ENCODE measurements at regions not wholly inside any gene's neighbourhood (a gene's known extent, or its start where the extent isn't known, plus 50 kb on each side); places are given as distances from the start of the nearest gene placed in this dataset.

- no peak for DNase-seq
- Histone ChIP-seq H3K27ac (ENCODE audit: insufficient read depth in 1 of 2, low read depth in 1 of 2, low read length in 2 of 2, poor library complexity in 1 of 2, severe bottlenecking in 2 of 2) (no peak overlapping the region), H3K4me3 (ENCODE audit: control insufficient read depth in 1 of 7, extremely low read depth in 1 of 7, insufficient read depth in 4 of 7, low read depth in 2 of 7, low read length in 6 of 7) (no peak overlapping the region), H3K4me1 (ENCODE audit: control extremely low read depth in 1 of 4, control insufficient read depth in 4 of 4, insufficient read depth in 4 of 4, low read length in 3 of 4) (no peaks in the 10 kb centered on the region), H3K27me3 (replicated peaks in 2 of 5; ENCODE audit: control insufficient read depth in 4 of 5, insufficient read depth in 5 of 5, low read length in 4 of 5) (peaks cover 0 to 9% (median 0%) of the 10 kb centered on the region in 5 experiments), H3K9me3 (ENCODE audit: control extremely low read depth in 1 of 5, control insufficient read depth in 4 of 5, insufficient read depth in 2 of 5, low read depth in 1 of 5, low read length in 4 of 5) (no peaks in the 10 kb centered on the region), H3K36me3 (ENCODE audit: control insufficient read depth in 4 of 4, insufficient read depth in 4 of 4, low read length in 3 of 4) (no peaks in the 10 kb centered on the region)
- ChIA-PET CTCF (no interaction called here), POLR2A (no interaction called here)
- WGBS (ENCODE audit: insufficient coverage): 100% methylated on average over 3 of the region's 6 CpGs
Measured at GRCh38 chr4:159481936-159482335, 379.1 kb downstream of the RAPGEF2 start.

- H3K36me3 ChIP-seq (ENCODE audit: control insufficient read depth in 4 of 4, insufficient read depth in 4 of 4, low read length in 3 of 4): no peaks in the 10 kb centered on the region
- CTCF ChIA-PET: interaction anchor here (1.0 to 2.0 kb wide), 2 partner anchors 9 to 19 kb away, joined by 5 read pairs; no protein-coding TSS in a partner anchor
- H3K4me3 ChIP-seq (ENCODE audit: control insufficient read depth in 1 of 7, extremely low read depth in 1 of 7, insufficient read depth in 4 of 7, low read depth in 2 of 7, low read length in 6 of 7): no peak overlapping the region
- peaks cover 0 to 3% (median 0%) of the 10 kb centered on the region in 4 experiments for H3K4me1 ChIP-seq (ENCODE audit: control extremely low read depth in 1 of 4, control insufficient read depth in 4 of 4, insufficient read depth in 4 of 4, low read length in 3 of 4)
- POLR2A ChIA-PET: no interaction called here
- DNase-seq: peak in 1 of 3 donors; percentile 3
- 58% methylated on average over 2 of the region's 5 CpGs for WGBS (ENCODE audit: insufficient coverage)
- no peaks in the 10 kb centered on the region for H3K9me3 ChIP-seq (ENCODE audit: control extremely low read depth in 1 of 5, control insufficient read depth in 4 of 5, insufficient read depth in 2 of 5, low read depth in 1 of 5, low read length in 4 of 5)
- H3K27me3 ChIP-seq (replicated peaks in 2 of 5; ENCODE audit: control insufficient read depth in 4 of 5, insufficient read depth in 5 of 5, low read length in 4 of 5): peaks cover 0 to 14% (median 0%) of the 10 kb centered on the region in 5 experiments
- no peak overlapping the region for H3K27ac ChIP-seq (ENCODE audit: insufficient read depth in 1 of 2, low read depth in 1 of 2, low read length in 2 of 2, poor library complexity in 1 of 2, severe bottlenecking in 2 of 2)
Measured at GRCh38 chr4:159483110-159483781, 380.4 kb downstream of the RAPGEF2 start.

- Histone ChIP-seq H3K9me3 (ENCODE audit: control extremely low read depth in 1 of 5, control insufficient read depth in 4 of 5, insufficient read depth in 2 of 5, low read depth in 1 of 5, low read length in 4 of 5) (no peaks in the 10 kb centered on the region), H3K4me1 (ENCODE audit: control extremely low read depth in 1 of 4, control insufficient read depth in 4 of 4, insufficient read depth in 4 of 4, low read length in 3 of 4) (peaks cover 0 to 3% (median 0%) of the 10 kb centered on the region in 4 experiments), H3K36me3 (ENCODE audit: control insufficient read depth in 4 of 4, insufficient read depth in 4 of 4, low read length in 3 of 4) (no peaks in the 10 kb centered on the region), H3K4me3 (ENCODE audit: control insufficient read depth in 1 of 7, extremely low read depth in 1 of 7, insufficient read depth in 4 of 7, low read depth in 2 of 7, low read length in 6 of 7) (no peak overlapping the region), H3K27me3 (replicated peaks in 2 of 5; ENCODE audit: control insufficient read depth in 4 of 5, insufficient read depth in 5 of 5, low read length in 4 of 5) (peaks cover 0 to 17% (median 3%) of the 10 kb centered on the region in 5 experiments), H3K27ac (ENCODE audit: insufficient read depth in 1 of 2, low read depth in 1 of 2, low read length in 2 of 2, poor library complexity in 1 of 2, severe bottlenecking in 2 of 2) (no peak overlapping the region)
- CTCF ChIA-PET: interaction anchor here (1.0 to 2.0 kb wide), 2 partner anchors 8 to 20 kb away, joined by 5 read pairs; no protein-coding TSS in a partner anchor
- 91% methylated on average over 4 of the region's 6 CpGs for WGBS (ENCODE audit: insufficient coverage)
- DNase-seq: no peak
- POLR2A ChIA-PET: no interaction called here
Measured at GRCh38 chr4:159483782-159484741, 381.2 kb downstream of the RAPGEF2 start.

GRCh38 chr4:159484864-159485263 lies 382.0 kb downstream of the RAPGEF2 start:
- Histone ChIP-seq H3K36me3 (ENCODE audit: control insufficient read depth in 4 of 4, insufficient read depth in 4 of 4, low read length in 3 of 4) (no peaks in the 10 kb centered on the region), H3K9me3 (ENCODE audit: control extremely low read depth in 1 of 5, control insufficient read depth in 4 of 5, insufficient read depth in 2 of 5, low read depth in 1 of 5, low read length in 4 of 5) (no peaks in the 10 kb centered on the region), H3K4me3 (ENCODE audit: control insufficient read depth in 1 of 7, extremely low read depth in 1 of 7, insufficient read depth in 4 of 7, low read depth in 2 of 7, low read length in 6 of 7) (no peak overlapping the region), H3K4me1 (ENCODE audit: control extremely low read depth in 1 of 4, control insufficient read depth in 4 of 4, insufficient read depth in 4 of 4, low read length in 3 of 4) (peaks cover 0 to 3% (median 0%) of the 10 kb centered on the region in 4 experiments), H3K27me3 (replicated peaks in 2 of 5; ENCODE audit: control insufficient read depth in 4 of 5, insufficient read depth in 5 of 5, low read length in 4 of 5) (peaks cover 0 to 18% (median 3%) of the 10 kb centered on the region in 5 experiments), H3K27ac (ENCODE audit: insufficient read depth in 1 of 2, low read depth in 1 of 2, low read length in 2 of 2, poor library complexity in 1 of 2, severe bottlenecking in 2 of 2) (no peak overlapping the region)
- ChIA-PET CTCF (interaction anchor here (1.1 to 2.0 kb wide), 2 partner anchors 12 to 20 kb away, joined by 4 to 5 read pairs; no protein-coding TSS in a partner anchor), POLR2A (no interaction called here)
- no peak for DNase-seq
- WGBS (ENCODE audit: insufficient coverage): 83% methylated on average over 1 of the region's 2 CpGs

- ChIA-PET CTCF (interaction anchor here (1.5 to 2.5 kb wide), 2 partner anchors 10 to 24 kb away, joined by 3 to 8 read pairs; no protein-coding TSS in a partner anchor), POLR2A (no interaction called here)
- WGBS (ENCODE audit: insufficient coverage): 15% methylated on average over 6 of the region's 8 CpGs
- no peaks in the 10 kb centered on the region for H3K9me3 ChIP-seq (ENCODE audit: control extremely low read depth in 1 of 5, control insufficient read depth in 4 of 5, insufficient read depth in 2 of 5, low read depth in 1 of 5, low read length in 4 of 5)
- no peak overlapping the region for H3K27ac ChIP-seq (ENCODE audit: insufficient read depth in 1 of 2, low read depth in 1 of 2, low read length in 2 of 2, poor library complexity in 1 of 2, severe bottlenecking in 2 of 2)
- peak; percentile 66 to 86 (median 86) for DNase-seq
- peaks cover 0 to 18% (median 3%) of the 10 kb centered on the region in 5 experiments for H3K27me3 ChIP-seq (replicated peaks in 2 of 5; ENCODE audit: control insufficient read depth in 4 of 5, insufficient read depth in 5 of 5, low read length in 4 of 5)
- H3K36me3 ChIP-seq (ENCODE audit: control insufficient read depth in 4 of 4, insufficient read depth in 4 of 4, low read length in 3 of 4): no peaks in the 10 kb centered on the region
- peaks cover 0 to 3% (median 0%) of the 10 kb centered on the region in 4 experiments for H3K4me1 ChIP-seq (ENCODE audit: control extremely low read depth in 1 of 4, control insufficient read depth in 4 of 4, insufficient read depth in 4 of 4, low read length in 3 of 4)
- H3K4me3 ChIP-seq (ENCODE audit: control insufficient read depth in 1 of 7, extremely low read depth in 1 of 7, insufficient read depth in 4 of 7, low read depth in 2 of 7, low read length in 6 of 7): peak overlapping the region in 1 of 7 experiments; percentile 43
Measured at GRCh38 chr4:159487284-159487747, 384.4 kb downstream of the RAPGEF2 start.

- ChIA-PET POLR2A (no interaction called here), CTCF (no interaction called here)
- Histone ChIP-seq H3K9me3 (ENCODE audit: control extremely low read depth in 1 of 5, control insufficient read depth in 4 of 5, insufficient read depth in 2 of 5, low read depth in 1 of 5, low read length in 4 of 5) (peaks cover 0 to 3% (median 2%) of the 10 kb centered on the region in 5 experiments), H3K36me3 (ENCODE audit: control insufficient read depth in 4 of 4, insufficient read depth in 4 of 4, low read length in 3 of 4) (no peaks in the 10 kb centered on the region), H3K27me3 (replicated peaks in 2 of 5; ENCODE audit: control insufficient read depth in 4 of 5, insufficient read depth in 5 of 5, low read length in 4 of 5) (peaks cover 0 to 18% (median 3%) of the 10 kb centered on the region in 5 experiments), H3K4me1 (ENCODE audit: control extremely low read depth in 1 of 4, control insufficient read depth in 4 of 4, insufficient read depth in 4 of 4, low read length in 3 of 4) (peaks cover 0 to 3% (median 0%) of the 10 kb centered on the region in 4 experiments), H3K4me3 (ENCODE audit: control insufficient read depth in 1 of 7, extremely low read depth in 1 of 7, insufficient read depth in 4 of 7, low read depth in 2 of 7, low read length in 6 of 7) (no peak overlapping the region), H3K27ac (ENCODE audit: insufficient read depth in 1 of 2, low read depth in 1 of 2, low read length in 2 of 2, poor library complexity in 1 of 2, severe bottlenecking in 2 of 2) (no peak overlapping the region)
- no peak for DNase-seq
- no CpG with 5 or more reads among the region's 1 CpG for WGBS (ENCODE audit: insufficient coverage)
Measured at GRCh38 chr4:159489646-159490045, 386.8 kb downstream of the RAPGEF2 start.
